HK-2 (cell line): ENCODE measurements at regions not wholly inside any gene's neighbourhood (a gene's known extent, or its start where the extent isn't known, plus 50 kb on each side); places are given as distances from the start of the nearest gene placed in this dataset.

Experiments
- DNase-seq: peaks from one replicate; pipeline ENCODE4 v3.0.0-alpha.2; 2018; ENCODE audit not compliant: unreplicated experiment

- DNase-seq = no peak
Observed at GRCh38 chr2:134169788-134170187, 84.1 kb upstream of the MGAT5 start.

GRCh38 chr2:134170294-134170693 is 83.6 kb upstream of the MGAT5 start:
- no peak for DNase-seq

GRCh38 chr2:134170700-134171099 is 83.2 kb upstream of the MGAT5 start:
- DNase-seq = no peak

- no peak for DNase-seq
Observed at GRCh38 chr2:134173338-134174016, 80.4 kb upstream of the MGAT5 start.

- no peak for DNase-seq
Observed at GRCh38 chr2:134174711-134175110, 79.2 kb upstream of the MGAT5 start.

GRCh38 chr2:134175834-134176233 is 78.0 kb upstream of the MGAT5 start:
- no peak for DNase-seq

GRCh38 chr2:134177351-134177931 is 76.4 kb upstream of the MGAT5 start:
- DNase-seq = no peak

- no peak for DNase-seq
Observed at GRCh38 chr2:134178138-134178877, 75.6 kb upstream of the MGAT5 start.

GRCh38 chr2:134181219-134181618 is 72.7 kb upstream of the MGAT5 start:
- DNase-seq = no peak

GRCh38 chr2:134183679-134184078 is 70.2 kb upstream of the MGAT5 start:
- no peak for DNase-seq

- no peak for DNase-seq
Observed at GRCh38 chr2:134185639-134186038, 68.2 kb upstream of the MGAT5 start.

GRCh38 chr2:134189009-134189720 is 64.7 kb upstream of the MGAT5 start:
- peak; percentile 41 for DNase-seq

GRCh38 chr2:134190062-134190806 is 63.6 kb upstream of the MGAT5 start:
- DNase-seq = no peak

- DNase-seq = no peak
Observed at GRCh38 chr2:134190807-134191203, 63.1 kb upstream of the MGAT5 start.

GRCh38 chr2:134191835-134192234 is 62.0 kb upstream of the MGAT5 start:
- no peak for DNase-seq

- DNase-seq = no peak
Observed at GRCh38 chr2:134193006-134193405, 60.9 kb upstream of the MGAT5 start.

GRCh38 chr2:134194519-134194918 is 59.4 kb upstream of the MGAT5 start:
- no peak for DNase-seq

GRCh38 chr2:134195341-134195740 is 58.5 kb upstream of the MGAT5 start:
- DNase-seq = no peak

- no peak for DNase-seq
Observed at GRCh38 chr2:134197445-134197844, 56.4 kb upstream of the MGAT5 start.

- DNase-seq = no peak
Observed at GRCh38 chr2:134198006-134198634, 55.8 kb upstream of the MGAT5 start.

- DNase-seq = no peak
Observed at GRCh38 chr2:134199123-134199522, 54.7 kb upstream of the MGAT5 start.
